Caco-2 (cell line): ENCODE measurements at regions not wholly inside any gene's neighbourhood (a gene's known extent, or its start where the extent isn't known, plus 50 kb on each side); places are given as distances from the start of the nearest gene placed in this dataset.

Source experiments
- BruUV-seq: library from RNA; stranded (reverse); fragments of 400-500 nt; replicated peaks from 2 replicates; lab custom pipeline; 2021; lab: Mats Ljungman, UMichigan
- CTCF ChIA-PET: fragments of 300-600 bp; sonication (Branson Sonifier 250); formaldehyde crosslinking; loops from one replicate; lab custom pipeline; 2022; ENCODE audit warnings: antibody characterized with exemption; lab: Charles Lee
- POLR2A ChIA-PET: fragments of 300-600 bp; sonication (Branson Sonifier 250); formaldehyde crosslinking; loops from one replicate; lab custom pipeline; 2022; ENCODE audit warnings: antibody characterized with exemption; lab: Charles Lee
- DNase-seq, 2 experiments: peaks; one replicate each; pipeline versions ENCODE4 v3.0.0 to v3.0.0-alpha.2; 2020 to 2022
- H3K27me3 ChIP-seq: replicated peaks from 2 replicates; pipeline ENCODE4 v1.6.0; 2011; ENCODE audit warnings: low read length; ENCODE audit not compliant: control insufficient read depth, insufficient read depth
- H3K36me3 ChIP-seq: 2 replicates; pipeline ENCODE4 v1.5.1; 2011; ENCODE audit warnings: low read length; ENCODE audit not compliant: control insufficient read depth, insufficient read depth
- H3K4me1 ChIP-seq: fragments of 250-450 bp; sonication (Bioruptor Pico); 2 replicates; pipeline ENCODE4 v1.5.1; 2020; ENCODE audit warnings: mild to moderate bottlenecking
- H3K4me3 ChIP-seq: 2 replicates; pipeline ENCODE4 v1.5.1; 2011; ENCODE audit warnings: low read depth, mild to moderate bottlenecking, control low read depth, low read length
- H3K9me3 ChIP-seq: fragments of 250-450 bp; sonication (Bioruptor Pico); 2 replicates; pipeline ENCODE4 v1.5.1; 2020; ENCODE audit warnings: mild to moderate bottlenecking, moderate library complexity
- H3K27ac Mint-ChIP-seq: one replicate; pipeline ENCODE4 v1.8.0; 2022; ENCODE audit warnings: mixed read lengths; ENCODE audit not compliant: unreplicated experiment
- H3K27me3 Mint-ChIP-seq: one replicate; pipeline ENCODE4 v1.8.0; 2022; ENCODE audit warnings: mixed read lengths; ENCODE audit not compliant: insufficient read depth, unreplicated experiment
- H3K36me3 Mint-ChIP-seq: one replicate; pipeline ENCODE4 v1.8.0; 2022; ENCODE audit warnings: mild to moderate bottlenecking, mixed read lengths; ENCODE audit not compliant: insufficient read depth, unreplicated experiment
- H3K4me1 Mint-ChIP-seq: one replicate; pipeline ENCODE4 v1.8.0; 2022; ENCODE audit warnings: low read depth, mixed read lengths; ENCODE audit not compliant: unreplicated experiment
- H3K4me3 Mint-ChIP-seq: one replicate; pipeline ENCODE4 v1.8.0; 2022; ENCODE audit warnings: mild to moderate bottlenecking, moderate library complexity, mixed read lengths; ENCODE audit not compliant: unreplicated experiment
- H3K9me3 Mint-ChIP-seq: one replicate; pipeline ENCODE4 v1.8.0; 2022; ENCODE audit warnings: mixed read lengths; ENCODE audit not compliant: unreplicated experiment
- CTCF ChIP-seq, 2 experiments: fragments of 200-600 bp in 1 of 2; IDR thresholded peaks; 1 replicate in 1 of 2; 2 replicates in 1 of 2; pipeline versions ENCODE4 v1.5.1 to v1.8.0; 2011 to 2022; ENCODE audit warnings: antibody characterized with exemption in 1 of 2, control low read depth in 1 of 2, inconsistent platforms in 1 of 2, low read depth in 1 of 2, low read length in 1 of 2, mild to moderate bottlenecking in 1 of 2, moderate library complexity in 1 of 2; ENCODE audit not compliant: insufficient read depth in 1 of 2, severe bottlenecking in 1 of 2, unreplicated experiment in 1 of 2
- intact Hi-C: fragments of 100-400 bp; cut with micrococcal nuclease; formaldehyde crosslinking; loops from one replicate; pipeline ENCODE4 v1.10.0; 2022; ENCODE audit not compliant: unreplicated experiment

- Mint-ChIP-seq H3K36me3 (no peaks in the 10 kb centered on the region), H3K4me3 (no peak overlapping the region), H3K4me1 (no peaks in the 10 kb centered on the region), H3K9me3 (peaks cover 17% of the 10 kb centered on the region), H3K27me3 (peaks cover 7% of the 10 kb centered on the region), H3K27ac (no peak overlapping the region)
- no peak for DNase-seq
- TF ChIP-seq CTCF (IDR thresholded peaks at IDR 0.05; ENCODE audit: insufficient read depth in 1 of 2, low read depth in 1 of 2, low read length in 1 of 2, severe bottlenecking in 1 of 2, unreplicated experiment in 1 of 2), result no peak
- no peaks in the 10 kb centered on the region for H3K36me3 ChIP-seq
- ChIA-PET POLR2A (no interaction called here), CTCF (no interaction called here)
- H3K4me1 ChIP-seq, result no peaks in the 10 kb centered on the region
- no peak overlapping the region for H3K4me3 ChIP-seq
- H3K27me3 ChIP-seq, result no peaks in the 10 kb centered on the region
- BruUV-seq, result no TSS peak
- no peaks in the 10 kb centered on the region for H3K9me3 ChIP-seq
- intact Hi-C loops, result no loop called here
Measured at GRCh38 chr2:58483307-58483706, 242.2 kb upstream of the FANCL start.

GRCh38 chr2:58481670-58482069 lies 240.5 kb upstream of the FANCL start:
- BruUV-seq, result no TSS peak
- H3K9me3 ChIP-seq, result no peaks in the 10 kb centered on the region
- no peak overlapping the region for H3K4me3 ChIP-seq
- Mint-ChIP-seq H3K27ac (no peak overlapping the region), H3K4me3 (no peak overlapping the region), H3K9me3 (peaks cover 8% of the 10 kb centered on the region), H3K4me1 (no peaks in the 10 kb centered on the region), H3K27me3 (peaks cover 7% of the 10 kb centered on the region), H3K36me3 (no peaks in the 10 kb centered on the region)
- no peak for TF ChIP-seq CTCF (IDR thresholded peaks at IDR 0.05; ENCODE audit: insufficient read depth in 1 of 2, low read depth in 1 of 2, low read length in 1 of 2, severe bottlenecking in 1 of 2, unreplicated experiment in 1 of 2)
- DNase-seq, result no peak
- intact Hi-C loops, result no loop called here
- CTCF ChIA-PET, result no interaction called here
- H3K4me1 ChIP-seq, result no peaks in the 10 kb centered on the region
- no peaks in the 10 kb centered on the region for H3K27me3 ChIP-seq
- no peaks in the 10 kb centered on the region for H3K36me3 ChIP-seq
- POLR2A ChIA-PET, result no interaction called here

GRCh38 chr2:58480141-58480540 lies 239.0 kb upstream of the FANCL start:
- no peak for DNase-seq
- no peak overlapping the region for H3K4me3 Mint-ChIP-seq
- no peak overlapping the region for H3K27ac Mint-ChIP-seq
- H3K36me3 ChIP-seq, result no peaks in the 10 kb centered on the region
- no peaks in the 10 kb centered on the region for H3K9me3 Mint-ChIP-seq
- no peak for TF ChIP-seq CTCF (IDR thresholded peaks at IDR 0.05; ENCODE audit: insufficient read depth in 1 of 2, low read depth in 1 of 2, low read length in 1 of 2, severe bottlenecking in 1 of 2, unreplicated experiment in 1 of 2)
- no TSS peak for BruUV-seq
- H3K4me3 ChIP-seq, result no peak overlapping the region
- H3K4me1 Mint-ChIP-seq, result no peaks in the 10 kb centered on the region
- no peaks in the 10 kb centered on the region for H3K36me3 Mint-ChIP-seq
- H3K27me3 ChIP-seq, result no peaks in the 10 kb centered on the region
- intact Hi-C loops, result no loop called here
- peaks cover 7% of the 10 kb centered on the region for H3K27me3 Mint-ChIP-seq
- CTCF ChIA-PET, result no interaction called here
- POLR2A ChIA-PET, result no interaction called here
- no peaks in the 10 kb centered on the region for H3K9me3 ChIP-seq
- H3K4me1 ChIP-seq, result no peaks in the 10 kb centered on the region
